OCI-LY7 (cell line): ENCODE measurements at regions not wholly inside any gene's neighbourhood (a gene's known extent, or its start where the extent isn't known, plus 50 kb on each side); places are given as distances from the start of the nearest gene placed in this dataset.

Source experiments
- BruUV-seq: library from RNA; stranded (reverse); fragments of 400-500 nt; replicated peaks from 2 replicates; lab custom pipeline; 2021; lab: Mats Ljungman, UMichigan
- CTCF ChIA-PET: fragments of 300-600 bp; sonication (Branson Sonifier 250); formaldehyde crosslinking; loops from one replicate; lab custom pipeline; 2022; ENCODE audit warnings: antibody characterized with exemption; ENCODE audit not compliant: unreplicated experiment; lab: Charles Lee
- POLR2A ChIA-PET: fragments of 300-600 bp; sonication (Branson Sonifier 250); formaldehyde crosslinking; loops from one replicate; lab custom pipeline; 2022; ENCODE audit warnings: antibody characterized with exemption; lab: Charles Lee
- DNase-seq: peaks from one replicate; pipeline ENCODE4 v3.0.0-alpha.2; 2015; ENCODE audit warnings: low spot score
- H2AFZ ChIP-seq: fragments of 200-600 bp; sonication (generic), shearing (Covaris generic); 2 replicates; pipeline ENCODE4 v1.6.1; 2014; ENCODE audit warnings: mild to moderate bottlenecking, antibody characterized with exemption, low read length, moderate library complexity
- H3K27ac ChIP-seq: fragments of 200-600 bp; sonication (generic); 2 replicates; pipeline ENCODE4 v1.5.1; 2014; ENCODE audit warnings: mixed run types, low read depth, mild to moderate bottlenecking, moderate library complexity, low read length, inconsistent platforms; ENCODE audit not compliant: poor library complexity, severe bottlenecking
- H3K36me3 ChIP-seq: fragments of 200-600 bp; sonication (generic); 2 replicates; pipeline ENCODE4 v1.6.1; 2014; ENCODE audit warnings: mild to moderate bottlenecking, antibody characterized with exemption, low read length, moderate library complexity, mixed read lengths; ENCODE audit not compliant: insufficient read depth
- H3K4me1 ChIP-seq: fragments of 200-600 bp; sonication (generic); 2 replicates; pipeline ENCODE4 v1.5.1; 2014; ENCODE audit warnings: mild to moderate bottlenecking, low read length; ENCODE audit not compliant: insufficient read depth, poor library complexity, severe bottlenecking
- H3K4me2 ChIP-seq: fragments of 200-600 bp; sonication (generic); 2 replicates; pipeline ENCODE4 v1.6.1; 2014; ENCODE audit warnings: mild to moderate bottlenecking, low read length
- H3K4me3 ChIP-seq: fragments of 200-600 bp; sonication (generic); 2 replicates; pipeline ENCODE4 v1.5.1; 2014; ENCODE audit warnings: mild to moderate bottlenecking, low read depth, low read length; ENCODE audit not compliant: poor library complexity, severe bottlenecking
- H3K79me2 ChIP-seq: fragments of 200-600 bp; sonication (generic); 2 replicates; pipeline ENCODE4 v1.6.1; 2016; ENCODE audit warnings: low read depth, mild to moderate bottlenecking, low read length, moderate library complexity, mixed read lengths; ENCODE audit not compliant: insufficient read depth
- H3K9me2 ChIP-seq: fragments of 200-600 bp; sonication (generic); 2 replicates; pipeline ENCODE4 v1.6.1; 2016; ENCODE audit warnings: mild to moderate bottlenecking, low read length, mixed read lengths; ENCODE audit not compliant: insufficient read depth
- H3K9me3 ChIP-seq: fragments of 200-600 bp; sonication (generic); 2 replicates; pipeline ENCODE4 v1.6.1; 2014; ENCODE audit warnings: mild to moderate bottlenecking, mixed run types, low read length, mixed read lengths
- H4K20me1 ChIP-seq: fragments of 200-600 bp; sonication (generic); 2 replicates; pipeline ENCODE4 v1.6.1; 2014; ENCODE audit warnings: mild to moderate bottlenecking, antibody characterized with exemption, low read length, moderate library complexity, mixed read lengths; ENCODE audit not compliant: insufficient read depth
- CTCF ChIP-seq: fragments of 200-600 bp; sonication (generic); conservative IDR thresholded peaks from 2 replicates; pipeline ENCODE4 v1.5.1; 2014; ENCODE audit warnings: mild to moderate bottlenecking, antibody characterized with exemption, low read length, moderate library complexity, mixed read lengths
- EZH2phosphoT487 ChIP-seq: fragments of 200-600 bp; sonication (generic); IDR thresholded peaks from 2 replicates; pipeline ENCODE4 v1.6.1; 2018; ENCODE audit warnings: low read depth, borderline replicate concordance, mild to moderate bottlenecking, mixed run types, antibody characterized with exemption, low read length, moderate library complexity, mixed read lengths
- intact Hi-C: fragments of 100-400 bp; cut with micrococcal nuclease; formaldehyde crosslinking; loops from one replicate; pipeline ENCODE4 v1.10.0; 2022; ENCODE audit not compliant: unreplicated experiment

GRCh38 chr4:60808726-60809485 lies 391.2 kb upstream of the ADGRL3 start:
- H3K79me2 ChIP-seq: no peaks in the 10 kb centered on the region
- POLR2A ChIA-PET: no interaction called here
- TF ChIP-seq CTCF: no peak
- no peak for TF ChIP-seq EZH2phosphoT487
- H3K4me1 ChIP-seq: no peaks in the 10 kb centered on the region
- H3K4me3 ChIP-seq: no peak overlapping the region
- CTCF ChIA-PET: no interaction called here
- no peaks in the 10 kb centered on the region for H3K9me3 ChIP-seq
- no TSS peak for BruUV-seq
- no peak for DNase-seq
- no peak overlapping the region for H2AFZ ChIP-seq
- intact Hi-C loops: no loop called here
- H3K36me3 ChIP-seq: no peaks in the 10 kb centered on the region
- H3K9me2 ChIP-seq: no peaks in the 10 kb centered on the region
- no peak overlapping the region for H3K27ac ChIP-seq
- H3K4me2 ChIP-seq: no peak overlapping the region
- no peaks in the 10 kb centered on the region for H4K20me1 ChIP-seq

GRCh38 chr4:60809486-60809800 lies 390.7 kb upstream of the ADGRL3 start:
- no peaks in the 10 kb centered on the region for H3K36me3 ChIP-seq
- H3K4me3 ChIP-seq: no peak overlapping the region
- no peak for TF ChIP-seq EZH2phosphoT487
- no peak for TF ChIP-seq CTCF
- H3K27ac ChIP-seq: no peak overlapping the region
- H2AFZ ChIP-seq: no peak overlapping the region
- CTCF ChIA-PET: no interaction called here
- no peaks in the 10 kb centered on the region for H3K9me3 ChIP-seq
- H3K4me2 ChIP-seq: no peak overlapping the region
- no peaks in the 10 kb centered on the region for H3K79me2 ChIP-seq
- DNase-seq: no peak
- no TSS peak for BruUV-seq
- POLR2A ChIA-PET: no interaction called here
- intact Hi-C loops: no loop called here
- no peaks in the 10 kb centered on the region for H3K4me1 ChIP-seq
- H3K9me2 ChIP-seq: no peaks in the 10 kb centered on the region
- no peaks in the 10 kb centered on the region for H4K20me1 ChIP-seq

GRCh38 chr4:60812811-60813210 lies 387.3 kb upstream of the ADGRL3 start:
- intact Hi-C loops: no loop called here
- no peaks in the 10 kb centered on the region for H3K9me3 ChIP-seq
- TF ChIP-seq EZH2phosphoT487 (no peak), CTCF (no peak)
- no peak overlapping the region for H2AFZ ChIP-seq
- POLR2A ChIA-PET: interaction anchor here (0.7 kb wide), 1 partner anchor 547 kb away, joined by 3 read pairs; no protein-coding TSS in a partner anchor
- CTCF ChIA-PET: no interaction called here
- no peaks in the 10 kb centered on the region for H3K36me3 ChIP-seq
- no peak overlapping the region for H3K4me3 ChIP-seq
- no peaks in the 10 kb centered on the region for H3K79me2 ChIP-seq
- no peaks in the 10 kb centered on the region for H3K4me1 ChIP-seq
- H3K27ac ChIP-seq: no peak overlapping the region
- no peak for DNase-seq
- H3K9me2 ChIP-seq: no peaks in the 10 kb centered on the region
- H3K4me2 ChIP-seq: no peak overlapping the region
- no TSS peak for BruUV-seq
- H4K20me1 ChIP-seq: no peaks in the 10 kb centered on the region
